Gastroesophageal sphincter (tissue), 3 donors: ENCODE measurements at regions not wholly inside any gene's neighbourhood (a gene's known extent, or its start where the extent isn't known, plus 50 kb on each side); places are given as distances from the start of the nearest gene placed in this dataset.
A peak's percentile ranks its signal among the peaks of the same experiment; 100 is the strongest.

Source experiments
- EP300 ChIP-seq: sonication (generic); formaldehyde crosslinking; IDR thresholded peaks from one replicate; pipeline ENCODE4 v1.6.1; 2017; ENCODE audit warnings: antibody characterized with exemption, mild to moderate bottlenecking
- POLR2A ChIP-seq, 2 donors: fragments of 450-650 bp; IDR thresholded peaks; one replicate each; pipeline ENCODE4 v1.6.1; 2017; ENCODE audit warnings: antibody characterized with exemption in 2 of 2, mild to moderate bottlenecking in 2 of 2, moderate library complexity in 1 of 2
- TF ChIP-seq, protein P1 (sequence below), 4 experiments: fragments of 200-600 bp in 2 of 4; fragments of 450-650 bp in 2 of 4; sonication (generic) in 1 of 4; IDR thresholded peaks; one replicate each; pipeline ENCODE4 v1.5.1; 2017 to 2019; ENCODE audit warnings: antibody characterized with exemption in 4 of 4, mild to moderate bottlenecking in 2 of 4, moderate library complexity in 2 of 4

DNA sequence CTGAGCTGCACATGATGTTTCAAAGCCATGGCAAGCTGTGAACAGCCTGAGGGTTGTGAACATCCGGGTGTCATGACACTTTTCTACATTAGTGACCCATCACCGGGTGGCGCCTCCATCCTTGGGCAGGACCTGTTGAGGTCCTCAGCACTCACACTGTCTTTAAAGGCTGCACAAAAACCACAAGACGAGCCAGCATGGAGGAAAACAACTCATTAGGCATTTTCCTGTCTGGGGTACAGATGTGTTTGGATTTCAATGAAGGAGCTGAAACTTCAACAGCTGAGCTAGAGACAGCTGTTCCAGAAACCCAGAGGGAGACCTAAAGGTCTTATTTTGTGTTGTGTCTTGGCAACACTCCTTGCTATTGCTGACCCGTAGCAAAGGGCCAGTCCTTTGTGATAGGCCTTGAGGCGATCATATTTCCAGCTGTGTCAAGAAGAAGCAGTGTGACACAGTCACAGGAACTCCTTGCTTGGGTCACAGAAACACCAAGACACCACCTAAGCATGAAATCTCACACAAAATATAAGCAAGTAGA is 151.8 kb upstream of the VLDLR start:
- TF ChIP-seq, protein P1, sequence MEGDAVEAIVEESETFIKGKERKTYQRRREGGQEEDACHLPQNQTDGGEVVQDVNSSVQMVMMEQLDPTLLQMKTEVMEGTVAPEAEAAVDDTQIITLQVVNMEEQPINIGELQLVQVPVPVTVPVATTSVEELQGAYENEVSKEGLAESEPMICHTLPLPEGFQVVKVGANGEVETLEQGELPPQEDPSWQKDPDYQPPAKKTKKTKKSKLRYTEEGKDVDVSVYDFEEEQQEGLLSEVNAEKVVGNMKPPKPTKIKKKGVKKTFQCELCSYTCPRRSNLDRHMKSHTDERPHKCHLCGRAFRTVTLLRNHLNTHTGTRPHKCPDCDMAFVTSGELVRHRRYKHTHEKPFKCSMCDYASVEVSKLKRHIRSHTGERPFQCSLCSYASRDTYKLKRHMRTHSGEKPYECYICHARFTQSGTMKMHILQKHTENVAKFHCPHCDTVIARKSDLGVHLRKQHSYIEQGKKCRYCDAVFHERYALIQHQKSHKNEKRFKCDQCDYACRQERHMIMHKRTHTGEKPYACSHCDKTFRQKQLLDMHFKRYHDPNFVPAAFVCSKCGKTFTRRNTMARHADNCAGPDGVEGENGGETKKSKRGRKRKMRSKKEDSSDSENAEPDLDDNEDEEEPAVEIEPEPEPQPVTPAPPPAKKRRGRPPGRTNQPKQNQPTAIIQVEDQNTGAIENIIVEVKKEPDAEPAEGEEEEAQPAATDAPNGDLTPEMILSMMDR (IDR thresholded peaks at IDR 0.05): peak in 1 of 4 experiments; percentile 16
- TF ChIP-seq EP300 (no peak), POLR2A (IDR thresholded peaks at IDR 0.05) (no peak)
